ENCODE measurements at regions not wholly inside any gene's neighbourhood (a gene's known extent, or its start where the extent isn't known, plus 50 kb on each side); places are given as distances from the start of the nearest gene placed in this dataset.
"Not testable (repeated sequence)": the region's sequence is repeated elsewhere in the genome, so short reads cannot be mapped to it uniquely, and the experiment has no call there.

GRCh38 chr2:94725543-94725942, 145.7 kb upstream of the TEKT4 start:
- Histone ChIP-seq H3K36me3 (replicated peaks in 1 of 2; ENCODE audit: control insufficient read depth in 1 of 2, insufficient read depth in 2 of 2, low read length in 1 of 2) (no peaks in the 10 kb centered on the region), H3K27me3 (ENCODE audit: insufficient read depth) (no peaks in the 10 kb centered on the region), H3K9ac (no peak overlapping the region), H3K4me1 (ENCODE audit: control insufficient read depth in 1 of 2, insufficient read depth in 2 of 2, low read depth in 1 of 2, low read length in 1 of 2) (no peaks in the 10 kb centered on the region), H3K4me2 (no peak overlapping the region), H3K4me3 (ENCODE audit: low read depth in 2 of 2, low read length in 1 of 2) (no peak overlapping the region), H3K27ac (ENCODE audit: low read depth in 2 of 2, low read length in 1 of 2) (no peak overlapping the region), H4K20me1 (ENCODE audit: insufficient read depth) (no peaks in the 10 kb centered on the region), H3K9me3 (no peaks in the 10 kb centered on the region), H2AFZ (ENCODE audit: low read depth) (no peak overlapping the region), H3F3A (replicated peaks; ENCODE audit: insufficient read depth) (no peaks in the 10 kb centered on the region), H3K9me2 (no peaks in the 10 kb centered on the region), H3K79me2 (ENCODE audit: insufficient read depth) (no peaks in the 10 kb centered on the region)
- DNase-seq: no peak
- 7% methylated on average over 7 of the region's 11 CpGs for WGBS (ENCODE audit: low lambda C conversion rate)
- TF ChIP-seq SMC3 (IDR thresholded peaks at IDR 0.05; ENCODE audit: low read depth, low read length) (no peak), YY1 (IDR thresholded peaks at IDR 0.05; ENCODE audit: low read depth) (no peak), EZH2phosphoT487 (IDR thresholded peaks at IDR 0.05; ENCODE audit: borderline replicate concordance, low read depth) (no peak), GATA2 (CRISPR knock-in tag; IDR thresholded peaks at IDR 0.05) (no peak), IRF3 (IDR thresholded peaks at IDR 0.05; ENCODE audit: low read depth, low read length) (no peak), RFX5 (IDR thresholded peaks at IDR 0.05; ENCODE audit: low read length) (no peak), NFIC (IDR thresholded peaks at IDR 0.05; ENCODE audit: borderline replicate concordance) (no peak), POLR2AphosphoS5 (IDR thresholded peaks at IDR 0.05; ENCODE audit: low read depth, low read length) (no peak), FOXM1 (IDR thresholded peaks at IDR 0.05; ENCODE audit: low read depth) (no peak), FOSL2 (IDR thresholded peaks at IDR 0.05; ENCODE audit: borderline replicate concordance, low read depth) (no peak), JUND (IDR thresholded peaks at IDR 0.05) (no peak), TAF1 (IDR thresholded peaks at IDR 0.05; ENCODE audit: borderline replicate concordance, low read depth, low read length) (no peak)
- POLR2A ChIA-PET: no interaction called here
- CTCF ChIA-PET: no interaction called here

DNA sequence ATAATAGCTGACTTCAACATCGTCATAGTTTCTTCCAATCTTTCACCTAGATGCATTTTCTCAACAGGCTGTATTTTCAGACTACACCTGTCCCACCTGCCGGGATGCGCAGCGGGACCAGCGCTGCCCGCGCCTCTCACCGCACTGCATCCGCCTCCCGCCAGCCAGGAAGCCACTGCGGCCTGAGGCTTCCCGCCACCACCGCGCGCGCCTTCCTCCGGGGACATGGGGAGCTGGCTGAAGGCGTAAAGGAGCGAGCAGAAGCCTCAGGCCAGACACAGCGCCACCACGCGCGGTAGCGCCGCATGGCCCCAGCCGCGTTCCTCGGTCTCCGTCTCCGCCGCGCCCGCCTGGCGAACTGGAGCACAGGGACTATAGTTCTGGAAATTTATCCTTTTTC, 135.7 kb upstream of the TEKT4 start:
- CTCF ChIA-PET; H3K9me3 ChIP-seq; POLR2A ChIA-PET; DNase-seq; H3K36me3 ChIP-seq (replicated peaks in 1 of 2; ENCODE audit: control insufficient read depth in 1 of 2, insufficient read depth in 2 of 2, low read length in 1 of 2); H3K27me3 ChIP-seq (ENCODE audit: insufficient read depth); H3K4me3 ChIP-seq (ENCODE audit: low read depth in 2 of 2, low read length in 1 of 2); H3F3A ChIP-seq (replicated peaks; ENCODE audit: insufficient read depth); H3K79me2 ChIP-seq (ENCODE audit: insufficient read depth); H2AFZ ChIP-seq (ENCODE audit: low read depth); H4K20me1 ChIP-seq (ENCODE audit: insufficient read depth); H3K9me2 ChIP-seq; H3K9ac ChIP-seq; H3K27ac ChIP-seq (ENCODE audit: low read depth in 2 of 2, low read length in 1 of 2); H3K4me2 ChIP-seq; H3K4me1 ChIP-seq (ENCODE audit: control insufficient read depth in 1 of 2, insufficient read depth in 2 of 2, low read depth in 1 of 2, low read length in 1 of 2): not testable (repeated sequence)
- WGBS (ENCODE audit: low lambda C conversion rate): 29% methylated on average over 22 of the region's 34 CpGs

DNA sequence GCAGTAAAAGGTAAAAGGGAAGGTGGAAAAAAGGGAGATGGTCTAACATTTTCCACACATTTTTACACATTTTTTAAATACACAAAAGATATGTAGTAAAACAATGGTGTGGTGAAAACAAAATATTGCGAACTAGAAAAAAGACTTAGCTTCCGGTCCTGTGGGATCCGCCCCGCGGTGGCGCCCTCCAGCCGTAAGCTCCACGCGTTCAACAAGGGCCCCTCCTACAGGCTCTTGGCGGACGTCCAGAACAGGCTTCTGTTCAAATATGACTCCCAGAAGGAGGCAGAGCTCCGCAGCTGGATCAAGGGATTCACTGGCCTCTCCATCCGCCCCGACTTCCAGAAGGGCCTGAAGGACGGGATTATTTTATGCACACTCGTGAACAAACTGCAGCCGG, 134.1 kb upstream of the TEKT4 start:
- CTCF ChIA-PET: not testable (repeated sequence)

DNA sequence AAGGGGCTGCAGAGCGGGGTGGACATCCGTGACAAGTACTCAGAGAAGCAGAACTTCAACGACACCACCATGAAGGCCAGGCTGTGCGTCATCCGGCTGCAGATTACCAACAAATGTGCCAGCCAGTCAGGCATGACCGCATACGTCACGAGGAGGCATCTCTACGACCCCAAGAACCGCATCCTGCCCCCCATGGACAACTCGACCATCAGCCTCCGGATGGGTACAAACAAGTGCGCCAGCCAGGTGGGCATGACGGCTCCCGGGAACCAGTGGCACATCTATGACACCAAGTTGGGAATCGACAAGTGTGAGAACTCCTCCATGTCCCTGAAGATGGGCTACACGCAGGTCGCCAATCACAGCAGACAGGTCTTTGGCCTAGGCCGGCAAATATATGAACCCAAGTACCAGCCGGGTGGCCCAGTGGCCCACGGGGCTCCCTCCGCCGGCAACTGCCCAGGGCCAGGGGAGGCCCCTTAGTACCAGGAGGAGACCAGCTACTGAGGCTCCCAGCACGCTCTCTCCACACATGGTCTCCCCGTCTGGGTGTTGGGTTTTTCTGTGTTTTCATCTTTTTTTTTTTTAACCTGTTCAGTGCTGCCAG, 133.4 kb upstream of the TEKT4 start:
- DNase-seq; H3K4me1 ChIP-seq (ENCODE audit: control insufficient read depth in 1 of 2, insufficient read depth in 2 of 2, low read depth in 1 of 2, low read length in 1 of 2); H3K36me3 ChIP-seq (replicated peaks in 1 of 2; ENCODE audit: control insufficient read depth in 1 of 2, insufficient read depth in 2 of 2, low read length in 1 of 2); H3K4me3 ChIP-seq (ENCODE audit: low read depth in 2 of 2, low read length in 1 of 2); H3K9me2 ChIP-seq; H3K9me3 ChIP-seq; H2AFZ ChIP-seq (ENCODE audit: low read depth); H3K27ac ChIP-seq (ENCODE audit: low read depth in 2 of 2, low read length in 1 of 2); CTCF ChIA-PET; H3F3A ChIP-seq (replicated peaks; ENCODE audit: insufficient read depth); H3K9ac ChIP-seq; H4K20me1 ChIP-seq (ENCODE audit: insufficient read depth); POLR2A ChIA-PET; H3K4me2 ChIP-seq; H3K79me2 ChIP-seq (ENCODE audit: insufficient read depth); H3K27me3 ChIP-seq (ENCODE audit: insufficient read depth): not testable (repeated sequence)
- WGBS (ENCODE audit: low lambda C conversion rate): 42% methylated on average over 16 of the region's 25 CpGs

More for the DNA sequence above, 134.1 kb upstream of the TEKT4 start:
- H3K9ac ChIP-seq; H3K4me3 ChIP-seq (ENCODE audit: low read depth in 2 of 2, low read length in 1 of 2); H3K27ac ChIP-seq (ENCODE audit: low read depth in 2 of 2, low read length in 1 of 2); H3K9me3 ChIP-seq; H3K36me3 ChIP-seq (replicated peaks in 1 of 2; ENCODE audit: control insufficient read depth in 1 of 2, insufficient read depth in 2 of 2, low read length in 1 of 2); H3K4me2 ChIP-seq; H2AFZ ChIP-seq (ENCODE audit: low read depth); POLR2A ChIA-PET; H3K27me3 ChIP-seq (ENCODE audit: insufficient read depth); H3F3A ChIP-seq (replicated peaks; ENCODE audit: insufficient read depth); H3K4me1 ChIP-seq (ENCODE audit: control insufficient read depth in 1 of 2, insufficient read depth in 2 of 2, low read depth in 1 of 2, low read length in 1 of 2); H3K9me2 ChIP-seq; H4K20me1 ChIP-seq (ENCODE audit: insufficient read depth); H3K79me2 ChIP-seq (ENCODE audit: insufficient read depth): not testable (repeated sequence)
- WGBS (ENCODE audit: low lambda C conversion rate): 10% methylated on average over 12 of the region's 17 CpGs
- peak; percentile 47 for DNase-seq

Measured in SK-N-SH (cell line).